Fibroblast of peridontal ligament (primary cell): ENCODE measurements at regions not wholly inside any gene's neighbourhood (a gene's known extent, or its start where the extent isn't known, plus 50 kb on each side); places are given as distances from the start of the nearest gene placed in this dataset.

Experiments used
- DNase-seq: peaks from one replicate; pipeline ENCODE4 v3.0.0-alpha.2; 2010; ENCODE audit errors: extremely low read depth

DNA sequence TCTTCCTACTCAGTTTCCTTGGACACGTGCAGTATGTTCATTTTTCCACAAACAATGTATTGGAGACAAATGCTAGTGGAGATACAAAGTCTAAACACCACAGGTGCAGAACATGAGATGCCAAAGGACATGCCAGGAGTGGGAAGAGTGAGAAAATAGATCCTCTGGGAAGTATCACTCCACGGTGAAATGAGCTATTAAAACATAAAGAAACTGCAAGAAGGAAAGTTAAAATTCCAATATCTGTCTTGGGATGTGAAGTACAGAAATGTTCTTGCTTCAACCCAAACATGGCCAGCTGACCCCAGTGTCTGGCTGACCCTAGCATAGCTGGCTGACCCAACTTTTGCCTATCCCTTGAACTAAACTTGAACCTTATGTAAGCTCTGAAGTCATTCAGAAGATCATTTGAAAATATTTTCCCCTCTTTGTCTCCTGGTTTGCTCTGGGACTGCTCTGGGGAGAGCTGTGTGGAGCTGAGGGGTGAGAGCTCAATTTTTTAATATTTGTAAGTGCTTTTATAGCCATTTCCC lies 59.5 kb downstream of the FZD1 start:
- no peak for DNase-seq

DNA sequence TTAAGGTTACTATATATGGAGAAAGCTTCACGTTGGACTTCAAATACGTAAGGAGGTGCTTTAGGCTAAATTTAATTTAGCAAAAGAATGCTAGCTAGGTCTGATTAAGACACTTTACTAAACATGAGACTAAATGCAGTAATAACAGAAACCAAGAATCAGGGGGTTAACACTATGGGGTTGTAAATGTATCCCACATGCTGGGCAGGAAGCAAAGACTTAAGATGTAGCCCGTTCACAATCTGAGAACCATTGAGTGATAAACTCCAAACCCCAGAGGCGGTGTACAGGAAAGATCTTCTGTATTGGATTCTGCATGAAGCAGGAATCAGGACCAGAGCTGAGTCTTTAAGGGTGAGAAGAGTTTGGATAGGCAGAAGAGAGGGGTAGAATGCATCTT lies 60.4 kb downstream of the FZD1 start:
- DNase-seq: no peak

DNA sequence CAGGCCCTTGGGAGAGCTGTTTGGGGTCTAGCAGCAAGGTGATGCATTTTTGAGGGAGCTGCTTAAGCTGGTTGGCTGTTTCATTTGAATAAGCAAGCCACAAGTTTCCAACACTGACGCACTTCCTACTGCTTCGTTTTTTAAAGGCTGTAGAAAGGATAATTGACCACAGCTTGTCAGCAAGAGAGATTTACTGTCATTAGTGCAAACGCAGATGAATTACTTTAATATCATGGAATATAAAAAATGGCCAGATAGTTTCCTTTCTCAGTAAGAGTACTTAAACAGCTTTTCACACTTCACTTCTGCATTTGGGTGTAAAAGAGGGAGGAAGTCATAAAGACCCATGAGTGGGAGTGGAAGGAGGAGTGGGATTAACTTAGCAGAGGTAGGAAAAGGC lies 61.5 kb downstream of the FZD1 start:
- peak; percentile 31 for DNase-seq

DNA sequence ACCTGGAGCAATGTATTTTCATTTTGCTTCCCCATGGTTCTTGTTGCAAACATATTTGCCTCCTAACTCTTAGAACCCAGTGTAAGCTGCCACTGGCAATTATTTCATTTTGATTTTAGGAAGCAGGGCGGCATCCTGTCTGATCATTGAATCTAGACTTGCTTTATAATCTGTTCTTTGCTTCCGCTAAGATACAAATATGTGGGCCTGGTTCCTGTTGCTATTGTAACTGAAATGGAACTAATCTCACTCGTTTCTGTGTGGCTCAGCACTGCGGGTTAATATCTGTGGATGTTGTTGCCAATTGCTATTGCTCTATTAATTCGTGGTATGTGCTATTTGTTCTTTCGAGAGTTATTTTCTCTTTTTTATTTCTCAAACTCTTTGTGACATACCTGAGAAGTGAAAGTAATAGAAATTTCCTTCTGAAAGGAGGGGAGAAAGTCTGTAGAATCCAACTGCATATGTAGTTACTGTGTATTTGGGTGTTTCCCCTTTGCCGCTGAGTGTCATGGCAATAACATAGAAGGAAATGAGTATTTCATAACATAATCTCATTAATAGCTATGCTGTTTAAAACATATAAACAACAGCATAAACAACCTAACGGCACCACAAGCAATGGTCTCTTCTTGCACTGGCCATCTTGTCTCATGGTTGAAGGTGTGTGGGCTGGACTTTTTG lies 62.4 kb downstream of the FZD1 start:
- DNase-seq: no peak

DNA sequence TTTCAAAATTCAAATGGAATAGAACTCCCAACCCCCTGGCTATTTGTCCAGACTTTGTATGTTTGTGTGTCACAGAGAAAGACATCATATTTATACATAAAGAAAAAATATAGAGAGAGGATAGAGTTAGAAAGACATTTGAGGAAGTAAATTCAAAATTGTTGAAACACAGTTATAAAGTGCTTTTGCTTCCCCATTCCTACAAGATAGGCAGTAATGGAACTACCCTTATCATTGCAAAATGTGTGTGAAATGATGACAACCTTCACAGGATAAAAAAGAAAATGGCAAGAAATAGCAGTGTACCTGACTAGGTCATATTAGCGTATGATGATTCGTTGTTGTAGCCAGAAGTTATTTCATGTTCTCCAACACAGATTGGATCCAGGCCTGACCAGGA lies 63.1 kb downstream of the FZD1 start:
- no peak for DNase-seq

DNA sequence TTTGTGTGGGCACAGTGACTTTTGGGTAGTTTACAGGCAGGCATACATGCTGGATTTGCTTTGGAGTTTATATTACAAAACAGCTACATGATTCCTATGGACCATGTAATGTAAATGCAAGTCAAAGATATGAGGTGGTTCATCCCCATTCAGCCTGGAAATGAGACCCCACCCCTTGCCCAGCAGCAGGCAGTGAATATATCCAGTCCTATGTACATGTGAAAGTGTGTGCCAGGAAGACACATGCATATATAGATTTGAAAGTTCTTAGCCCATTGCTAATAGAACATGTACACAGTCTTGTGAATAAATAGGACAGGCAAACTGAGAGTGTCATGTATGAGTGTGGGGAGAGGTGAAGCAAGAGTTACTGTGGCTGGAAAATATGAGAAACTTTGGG lies 65.3 kb downstream of the FZD1 start:
- no peak for DNase-seq

DNA sequence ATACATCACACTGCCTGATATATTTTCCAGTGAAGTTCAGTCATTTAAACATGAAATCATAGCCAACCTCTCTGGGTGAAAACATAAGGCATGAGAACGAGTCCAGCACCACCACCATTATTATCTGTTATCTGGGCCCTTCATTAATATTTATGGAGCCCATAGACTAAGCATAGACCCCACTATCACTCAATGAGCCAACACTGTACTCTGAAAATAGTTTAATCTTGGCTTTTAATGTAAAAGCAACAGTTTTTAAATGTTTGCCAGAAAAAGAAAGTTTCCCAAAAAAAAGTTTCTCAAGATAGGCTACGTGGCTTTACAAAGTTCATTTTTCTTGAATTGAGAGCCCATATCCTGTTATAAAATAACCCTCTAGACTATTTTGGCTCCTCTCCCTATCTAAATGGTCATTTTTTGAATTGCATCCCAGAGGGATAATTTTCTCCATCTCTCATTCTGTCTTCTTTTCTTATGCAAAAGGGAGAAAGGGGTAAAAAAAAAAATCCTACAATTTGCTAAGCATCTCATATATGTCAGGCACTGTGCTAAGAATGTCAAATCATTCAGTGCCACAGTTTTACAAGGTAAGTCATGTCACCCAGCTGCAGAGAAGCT lies 66.1 kb downstream of the FZD1 start:
- peak; percentile 41 for DNase-seq

DNA sequence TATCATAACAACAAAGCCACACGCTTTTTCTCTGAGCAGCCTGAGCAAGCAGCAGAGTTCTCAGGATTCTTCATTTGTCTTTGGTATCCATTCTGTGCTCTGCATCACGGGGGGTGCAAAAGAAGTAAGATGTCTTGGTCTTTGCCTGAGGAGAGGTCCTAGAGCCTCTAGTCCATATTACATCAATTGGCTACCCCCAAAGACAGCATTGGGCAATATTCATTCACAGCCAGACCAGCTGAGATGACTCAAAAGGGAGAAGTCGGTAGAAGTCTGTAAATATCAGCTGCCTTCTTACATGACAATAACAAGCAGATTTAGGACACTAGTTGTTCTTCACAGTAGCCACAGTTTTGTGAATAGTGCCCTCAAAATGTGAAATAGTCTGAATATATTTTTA lies 66.6 kb downstream of the FZD1 start:
- peak; percentile 20 for DNase-seq

DNA sequence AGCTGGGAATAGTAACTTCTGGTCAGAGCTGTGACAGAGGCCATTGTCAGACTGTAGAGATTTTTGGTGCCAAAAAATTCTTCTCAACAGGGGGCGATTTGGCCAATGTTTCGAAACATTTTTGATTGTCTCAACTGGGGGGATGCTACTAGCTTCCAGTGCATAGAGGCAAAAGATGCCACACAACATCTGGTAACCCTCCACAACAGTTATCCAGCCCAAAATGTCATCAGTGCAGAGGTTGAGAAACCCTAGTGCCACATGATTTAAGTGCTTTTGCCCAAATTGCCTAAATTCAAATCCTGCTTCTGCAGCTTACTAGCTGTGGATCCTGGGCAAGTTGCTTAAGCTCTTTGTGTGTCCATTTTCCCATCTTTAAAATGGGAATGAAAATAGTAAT lies 71.9 kb downstream of the FZD1 start:
- DNase-seq: no peak

DNA sequence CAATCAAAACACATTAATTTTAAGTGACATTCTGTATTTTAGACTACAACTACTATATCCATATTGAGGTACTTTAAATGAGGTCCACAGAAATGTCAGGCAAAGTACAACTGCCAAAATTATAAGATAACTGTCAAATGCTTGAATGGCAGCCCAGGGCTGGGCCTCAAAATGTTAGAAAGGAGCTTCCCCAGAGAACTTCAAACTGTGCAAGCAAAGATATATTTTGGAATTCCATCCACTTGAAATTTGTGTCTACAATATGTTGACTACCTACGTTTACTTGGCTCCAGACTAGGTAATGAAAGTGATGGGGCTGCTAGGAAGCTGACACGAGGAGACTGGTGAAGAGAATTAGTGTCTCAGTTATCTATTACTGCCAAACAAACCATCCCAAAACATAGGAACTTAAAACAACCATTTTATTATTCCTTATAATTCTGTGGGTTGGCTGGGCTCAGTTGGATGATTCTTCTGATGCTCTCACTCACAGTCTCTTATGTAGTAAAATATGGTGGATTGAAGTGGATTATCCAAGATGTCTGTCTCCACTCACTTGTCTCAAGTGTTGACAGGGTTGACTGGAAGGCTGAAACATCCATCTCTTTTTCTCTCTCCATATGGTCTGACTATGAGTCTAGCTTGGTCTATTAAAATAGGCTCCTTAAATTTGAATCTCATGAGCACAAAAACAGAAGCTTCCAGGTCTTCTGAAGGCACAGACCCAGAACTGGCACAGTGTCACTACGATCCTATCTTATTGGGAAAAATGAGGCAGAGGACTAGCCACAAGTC lies 74.2 kb downstream of the FZD1 start:
- DNase-seq: no peak

DNA sequence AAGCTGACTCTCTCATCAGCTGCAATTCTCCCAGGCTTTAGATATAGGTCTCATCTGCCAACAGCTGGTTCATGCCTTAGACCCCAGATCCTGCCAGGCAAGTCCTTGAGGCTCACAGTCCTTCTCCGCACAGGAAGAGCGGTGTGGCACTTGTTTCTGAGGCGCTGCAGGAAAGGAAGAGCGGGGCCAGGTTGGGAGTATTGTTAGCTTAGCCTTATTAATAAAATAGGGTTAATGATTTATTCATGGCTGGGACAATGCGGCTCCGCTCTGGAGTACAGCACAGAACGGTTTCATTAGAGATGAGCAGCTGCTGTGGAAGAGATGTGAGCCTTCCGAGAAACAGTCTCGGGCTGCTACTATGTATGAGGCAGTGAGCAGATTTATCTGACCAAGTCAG lies 78.1 kb downstream of the FZD1 start:
- DNase-seq: no peak

DNA sequence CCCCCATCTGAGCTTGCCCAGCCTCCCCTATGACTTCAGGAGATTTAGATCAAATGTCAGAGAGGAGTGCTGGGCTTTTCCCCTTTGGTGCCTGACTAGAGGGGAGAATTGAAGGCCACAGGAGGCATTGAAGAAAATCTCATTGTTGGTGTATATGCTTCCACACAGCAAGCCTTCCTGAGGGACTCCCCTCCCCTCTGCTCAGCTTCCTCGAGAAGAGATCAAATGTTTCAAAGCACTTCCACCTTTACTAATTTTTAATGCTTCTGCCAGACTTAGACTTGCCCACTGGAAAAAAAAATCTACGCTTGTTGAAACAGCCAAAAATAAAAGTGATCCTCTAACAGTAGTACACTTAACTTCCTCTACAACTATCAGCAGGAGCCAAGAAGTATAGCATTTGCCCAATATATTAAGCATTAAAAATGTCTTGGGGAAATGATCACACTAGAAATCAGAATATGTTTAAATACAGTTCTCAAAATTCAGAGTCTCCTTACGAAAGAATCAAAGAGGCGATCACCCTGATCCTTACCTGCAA lies 79.3 kb downstream of the FZD1 start:
- no peak for DNase-seq

DNA sequence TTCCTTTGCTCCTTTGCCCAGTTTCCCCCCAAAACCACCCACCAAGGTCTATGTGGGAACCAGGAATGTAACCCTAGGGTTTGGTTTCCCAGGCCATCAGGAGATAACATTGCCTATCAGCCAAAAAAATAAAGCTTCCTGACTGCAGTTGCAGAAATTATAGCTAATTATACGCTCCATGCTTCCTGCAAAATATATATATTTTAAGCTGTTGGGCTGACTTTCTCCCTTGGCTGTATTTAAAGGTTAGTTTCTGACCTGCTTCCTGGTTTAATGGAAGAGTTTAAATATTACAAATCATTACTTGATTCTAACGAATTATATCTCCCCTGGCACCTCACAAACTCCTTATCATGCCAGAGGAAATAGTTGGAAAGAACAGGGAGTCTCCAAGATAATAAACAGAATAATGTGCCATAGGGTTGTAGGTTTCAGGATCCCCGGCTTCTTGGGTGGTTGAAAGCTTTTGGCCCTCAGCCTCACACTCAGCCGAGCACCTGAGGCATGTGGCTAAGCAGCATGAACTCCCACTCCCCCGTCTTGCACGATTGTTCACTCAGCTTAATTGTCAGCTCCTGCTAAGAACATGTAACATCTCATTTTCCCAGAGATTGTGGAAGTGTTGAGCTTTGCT lies 79.9 kb downstream of the FZD1 start:
- DNase-seq: no peak

DNA sequence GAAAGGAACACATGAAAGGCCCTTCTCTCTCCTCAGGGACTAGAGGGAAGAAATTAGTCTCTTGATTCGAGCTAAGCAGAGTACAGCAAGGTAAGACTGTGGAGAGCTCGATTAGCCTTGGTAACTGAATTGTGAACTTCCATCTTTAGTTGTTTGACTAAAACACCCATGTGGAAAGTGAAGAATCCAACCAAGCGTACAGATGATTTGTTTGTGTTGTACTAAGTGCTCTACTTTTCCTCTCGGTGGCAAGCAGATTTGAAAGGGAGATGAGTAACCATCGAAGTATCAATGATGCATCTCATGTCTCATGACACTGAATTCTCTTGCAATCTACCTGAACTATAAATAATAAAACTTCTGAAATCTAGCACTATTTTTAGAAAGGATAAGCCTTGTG lies 80.7 kb downstream of the FZD1 start:
- no peak for DNase-seq

DNA sequence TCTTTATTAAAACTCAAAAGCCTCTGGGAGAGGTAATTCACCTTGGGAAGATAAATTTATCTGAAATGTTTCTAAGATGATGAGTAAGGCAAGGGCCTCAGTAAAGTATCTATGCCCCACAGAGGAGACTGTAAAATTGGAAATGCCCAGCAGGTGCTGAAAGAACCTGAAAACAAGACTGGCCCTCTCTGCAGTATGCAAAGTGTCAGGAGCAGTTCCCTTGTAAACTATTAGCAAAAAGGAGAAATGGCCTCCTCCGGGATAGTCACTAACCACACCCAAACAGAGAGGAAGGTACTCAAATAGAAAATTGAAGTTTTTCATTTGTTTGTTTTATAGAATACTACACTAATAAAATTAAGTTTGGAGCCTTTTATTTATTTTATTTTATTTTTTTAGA lies 81.2 kb downstream of the FZD1 start:
- no peak for DNase-seq

DNA sequence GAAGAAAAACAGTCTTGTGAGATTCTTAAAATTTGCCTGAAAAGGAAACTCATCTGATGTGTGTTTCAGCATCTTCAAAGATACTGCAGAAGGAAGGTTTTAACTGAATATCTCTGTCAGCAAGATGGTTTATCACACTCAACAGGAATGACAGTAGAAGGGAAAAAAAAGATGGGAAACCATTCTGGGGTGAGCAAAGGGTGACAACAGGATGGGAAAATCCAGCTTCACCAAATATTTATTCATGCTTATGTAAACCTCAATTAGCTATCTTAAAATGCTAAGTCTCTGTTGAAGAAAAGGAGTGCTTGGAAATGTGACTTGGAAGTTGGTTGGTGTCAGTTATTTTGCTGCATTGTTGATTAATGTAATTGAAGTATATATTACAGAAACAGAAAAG lies 82.2 kb downstream of the FZD1 start:
- no peak for DNase-seq

DNA sequence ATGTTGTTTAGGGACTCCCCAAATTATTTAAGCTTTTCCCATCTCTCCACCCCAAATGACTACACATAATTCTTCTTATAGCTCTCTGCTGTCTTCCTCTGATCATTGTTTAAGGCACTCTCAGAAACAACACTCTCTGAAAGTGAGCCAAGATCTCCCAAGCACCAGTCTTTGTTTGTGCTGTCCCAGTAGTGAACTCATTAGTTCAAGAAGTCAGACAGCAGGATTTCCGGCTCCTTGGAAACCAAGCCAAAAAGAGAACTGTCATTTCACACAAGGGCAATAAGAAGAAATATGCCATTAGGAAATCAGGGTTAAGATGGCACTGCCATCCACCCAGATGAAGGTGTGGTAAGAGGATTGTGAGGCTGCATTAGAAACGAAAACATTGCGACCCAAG lies 83.1 kb downstream of the FZD1 start:
- DNase-seq: no peak

DNA sequence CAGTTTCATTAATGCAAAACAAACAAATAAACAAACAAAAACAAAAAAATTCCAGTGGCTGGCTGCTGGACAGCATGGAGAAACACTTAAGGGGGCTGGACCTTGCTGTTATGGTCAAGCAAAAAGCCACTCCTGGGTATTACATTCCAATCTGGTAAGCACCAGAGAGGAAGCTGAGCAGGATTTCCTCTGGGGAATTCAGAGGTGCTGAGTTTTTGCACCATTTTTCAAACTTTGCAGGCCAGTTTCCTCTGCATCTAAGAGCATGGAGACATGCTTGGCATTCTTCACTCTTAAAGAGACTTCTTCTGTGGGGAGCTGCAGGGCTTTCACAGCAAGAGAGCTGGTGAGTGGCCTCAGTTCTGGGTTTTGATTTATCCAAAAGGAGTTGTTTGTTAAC lies 84.5 kb downstream of the FZD1 start:
- DNase-seq: no peak

DNA sequence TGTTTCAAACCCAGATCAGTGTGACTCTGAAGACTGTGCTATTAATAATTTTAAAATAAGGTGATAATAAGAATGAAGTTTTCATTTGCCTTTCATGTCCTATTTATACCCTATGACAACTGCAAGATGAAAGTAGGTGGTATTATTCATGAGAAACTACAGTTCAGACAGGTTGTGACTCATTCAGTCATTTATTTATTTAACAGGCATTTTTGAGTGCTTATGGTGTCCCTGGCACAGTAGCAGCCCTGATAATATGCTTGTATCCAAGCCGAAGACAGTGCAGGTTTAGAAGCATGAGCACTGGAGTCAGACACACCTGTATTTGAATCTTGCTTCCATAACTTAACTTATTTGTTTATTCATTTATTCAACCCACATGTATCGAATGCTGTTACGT lies 87.1 kb downstream of the FZD1 start:
- DNase-seq: peak; percentile 9

DNA sequence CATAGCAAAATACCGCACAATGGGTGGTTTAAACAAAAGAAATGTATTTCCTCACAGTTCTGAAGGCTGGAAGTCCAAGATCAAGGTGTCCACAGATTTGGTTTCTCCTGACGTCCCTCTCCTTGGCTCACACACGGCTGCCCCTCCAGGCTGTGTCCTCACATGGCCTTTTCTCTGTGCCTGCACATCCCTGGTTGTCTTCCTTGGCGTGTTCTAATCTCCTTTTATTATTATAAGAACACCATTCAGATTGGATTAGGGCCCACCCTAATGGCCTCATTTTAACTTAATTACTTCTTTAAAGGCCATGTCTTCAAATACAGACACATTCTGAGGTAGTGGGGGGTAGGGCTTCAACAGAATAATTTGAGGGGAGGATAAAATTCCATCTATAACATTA lies 87.9 kb downstream of the FZD1 start:
- DNase-seq: no peak

DNA sequence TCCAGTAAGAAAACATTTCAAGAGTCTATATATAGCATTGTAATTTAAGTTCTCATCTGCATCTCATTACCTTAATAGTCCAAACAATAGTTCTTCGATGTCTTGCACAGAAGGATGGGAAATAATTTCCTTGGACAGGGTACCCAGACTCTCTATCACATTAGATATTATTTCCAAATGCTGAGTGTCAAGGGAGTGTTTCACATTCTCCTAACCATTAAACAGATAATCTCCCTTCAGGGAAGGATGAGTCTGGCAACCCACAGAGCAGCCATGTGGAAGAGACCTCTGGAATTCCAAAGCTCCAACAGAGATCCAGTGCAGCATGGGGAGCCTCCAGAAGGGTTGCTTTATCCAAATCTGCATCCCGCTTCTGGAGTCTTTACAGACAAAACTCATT lies 89.6 kb downstream of the FZD1 start:
- no peak for DNase-seq
